Fibroblast of villous mesenchyme (primary cell): ENCODE measurements at regions not wholly inside any gene's neighbourhood (a gene's known extent, or its start where the extent isn't known, plus 50 kb on each side); places are given as distances from the start of the nearest gene placed in this dataset.

ENCODE experiments used
- DNase-seq: peaks from one replicate; pipeline ENCODE4 v3.0.0-alpha.2; 2010; ENCODE audit warnings: low read depth
- H3K4me3 ChIP-seq: 2 replicates; pipeline ENCODE4 v1.5.1; 2011; ENCODE audit warnings: low read depth, mild to moderate bottlenecking, low read length
- CTCF ChIP-seq: IDR thresholded peaks from 2 replicates; pipeline ENCODE4 v1.5.1; 2012; ENCODE audit warnings: low read depth, mild to moderate bottlenecking, low read length; ENCODE audit not compliant: insufficient read depth

- H3K4me3 ChIP-seq = no peak overlapping the region
- DNase-seq = no peak
- no peak for TF ChIP-seq CTCF
These were observed 253.6 kb downstream of the SOX11 start for GRCh38 chr2:5945742-5946141.

GRCh38 chr2:5946225-5947115 is 254.3 kb downstream of the SOX11 start:
- DNase-seq = no peak
- H3K4me3 ChIP-seq = no peak overlapping the region
- TF ChIP-seq CTCF = no peak

GRCh38 chr2:5950736-5951135 is 258.6 kb downstream of the SOX11 start:
- no peak overlapping the region for H3K4me3 ChIP-seq
- no peak for TF ChIP-seq CTCF
- DNase-seq = no peak

GRCh38 chr2:5951471-5951870 is 259.3 kb downstream of the SOX11 start:
- no peak for DNase-seq
- H3K4me3 ChIP-seq = no peak overlapping the region
- no peak for TF ChIP-seq CTCF

- no peak overlapping the region for H3K4me3 ChIP-seq
- no peak for DNase-seq
- TF ChIP-seq CTCF = no peak
These were observed 261.3 kb downstream of the SOX11 start for GRCh38 chr2:5953525-5953924.

GRCh38 chr2:5954509-5954908 is 262.3 kb downstream of the SOX11 start:
- TF ChIP-seq CTCF = no peak
- DNase-seq = no peak
- H3K4me3 ChIP-seq = no peak overlapping the region

GRCh38 chr2:5955921-5956320 is 263.7 kb downstream of the SOX11 start:
- DNase-seq = no peak

More at GRCh38 chr2:5955921-5956320, 263.7 kb downstream of the SOX11 start:
- H3K4me3 ChIP-seq = no peak overlapping the region
- TF ChIP-seq CTCF = no peak
